ENCODE measurements at regions not wholly inside any gene's neighbourhood (a gene's known extent, or its start where the extent isn't known, plus 50 kb on each side); places are given as distances from the start of the nearest gene placed in this dataset.

GRCh38 chr13:84366506-84366905 lies 484.2 kb upstream of the SLITRK1 start (continued):
- TF ChIP-seq CEBPZ (IDR thresholded peaks at IDR 0.05; ENCODE audit: low read depth, low read length) (no peak), NBN (IDR thresholded peaks at IDR 0.05) (no peak), LARP7 (IDR thresholded peaks at IDR 0.05) (no peak), BCL11A (IDR thresholded peaks at IDR 0.05; ENCODE audit: low read depth, low read length) (no peak), IRF3 (IDR thresholded peaks at IDR 0.05) (no peak), STAT3 (IDR thresholded peaks at IDR 0.05; ENCODE audit: low read depth, low read length) (no peak), IRF5 (IDR thresholded peaks at IDR 0.05; ENCODE audit: borderline replicate concordance) (no peak), RBBP5 (conservative IDR thresholded peaks at IDR 0.05) (no peak), CREM (IDR thresholded peaks at IDR 0.05; ENCODE audit: low read depth) (no peak), RELA (IDR thresholded peaks at IDR 0.05; ENCODE audit: borderline replicate concordance, partially characterized antibody) (no peak)
